HG03432 (cell line): ENCODE measurements at regions not wholly inside any gene's neighbourhood (a gene's known extent, or its start where the extent isn't known, plus 50 kb on each side); places are given as distances from the start of the nearest gene placed in this dataset.
A peak's percentile ranks its signal among the peaks of the same experiment; 100 is the strongest.
"Not testable (repeated sequence)": the region's sequence is repeated elsewhere in the genome, so short reads cannot be mapped to it uniquely, and the experiment has no call there.

Experiments
- ATAC-seq: cut with Tn5 transposase; IDR thresholded peaks from one replicate; pipeline ENCODE4 v1.9.1; 2021; ENCODE audit warnings: mild to moderate bottlenecking, moderate library complexity; ENCODE audit not compliant: unreplicated experiment

DNA sequence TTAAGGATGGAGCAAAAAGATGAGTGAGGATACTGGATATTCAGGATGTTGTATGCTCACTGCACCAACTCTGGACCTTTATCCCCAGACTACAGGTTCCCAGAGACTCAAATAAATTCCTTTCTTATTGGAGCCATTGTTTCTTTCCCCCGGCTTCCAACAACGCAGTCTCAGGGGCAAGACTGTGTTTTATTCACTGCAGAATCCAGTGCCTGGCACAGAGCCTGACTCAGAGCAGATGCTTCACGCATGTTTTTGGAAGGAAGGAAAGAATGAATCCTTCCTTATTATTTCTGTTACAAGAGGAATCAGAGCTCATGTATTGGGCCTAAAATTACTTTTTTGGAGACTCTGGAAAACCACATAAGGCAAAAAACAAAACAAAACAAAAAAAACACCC, 96.0 kb upstream of the VGLL4 start:
- ATAC-seq = no peak

- no peak for ATAC-seq
Observed at GRCh38 chr3:11739123-11739522, 95.4 kb upstream of the VGLL4 start.

DNA sequence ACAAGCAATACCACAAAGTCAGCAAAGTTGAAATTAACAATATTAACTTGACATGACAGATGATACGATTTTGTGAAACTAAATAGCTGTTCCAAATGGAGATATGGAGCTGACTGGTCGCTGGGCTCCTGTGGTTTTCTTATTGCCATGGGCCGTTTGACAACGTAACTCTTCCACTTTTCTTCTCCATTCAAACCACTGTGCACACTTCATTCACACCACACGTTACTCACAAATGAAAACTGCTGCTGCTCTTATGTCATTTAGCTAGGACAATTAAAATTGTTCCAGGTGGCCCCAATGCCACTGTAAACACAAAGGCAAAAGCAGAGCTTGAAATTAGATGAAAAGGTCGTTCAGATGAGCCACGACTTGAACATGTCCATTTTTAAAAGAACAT, 94.0 kb upstream of the VGLL4 start:
- no peak for ATAC-seq

- no peak for ATAC-seq
Observed at GRCh38 chr3:11736136-11736833, 92.6 kb upstream of the VGLL4 start.

GRCh38 chr3:11735638-11736037, 91.9 kb upstream of the VGLL4 start:
- no peak for ATAC-seq

DNA sequence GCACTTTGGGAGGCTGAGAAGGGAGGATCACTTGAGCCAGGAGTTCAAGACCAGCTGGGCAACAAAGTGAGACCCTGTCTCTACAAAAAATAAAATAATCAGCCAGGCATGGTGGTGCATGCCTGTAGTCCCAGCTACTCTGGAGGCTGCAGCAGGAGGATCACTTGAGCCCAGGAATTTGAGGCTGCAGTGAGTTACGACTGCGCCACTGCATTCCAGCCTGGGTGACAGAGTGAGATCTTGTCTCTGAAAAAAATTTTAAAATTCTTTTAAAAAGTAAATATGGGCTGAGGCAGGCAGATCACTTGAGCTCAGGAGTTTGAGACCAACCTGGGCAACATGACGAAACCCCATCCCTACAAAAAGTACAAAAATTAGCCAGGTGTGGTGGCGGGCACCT, 91.4 kb upstream of the VGLL4 start:
- ATAC-seq = not testable (repeated sequence)

DNA sequence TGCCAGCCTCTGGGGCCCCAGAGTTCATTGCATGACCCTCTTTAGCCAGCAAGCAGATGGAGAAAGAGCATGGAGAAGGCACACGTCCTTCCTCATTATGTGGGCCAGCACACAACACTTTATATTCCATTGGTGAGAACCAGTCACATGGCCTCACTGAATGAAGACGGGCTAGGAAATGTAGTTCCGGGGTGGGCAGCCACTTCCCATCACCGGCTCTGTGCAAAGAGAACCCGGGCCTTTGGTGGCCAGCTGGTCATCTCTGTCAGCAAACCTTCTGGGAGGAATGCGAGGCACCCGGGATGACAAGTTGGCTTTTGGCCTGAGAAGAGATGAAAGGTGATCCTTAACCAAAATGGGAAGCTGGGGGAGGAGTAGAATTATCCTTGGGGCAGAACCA, 90.2 kb upstream of the VGLL4 start:
- ATAC-seq = no peak

DNA sequence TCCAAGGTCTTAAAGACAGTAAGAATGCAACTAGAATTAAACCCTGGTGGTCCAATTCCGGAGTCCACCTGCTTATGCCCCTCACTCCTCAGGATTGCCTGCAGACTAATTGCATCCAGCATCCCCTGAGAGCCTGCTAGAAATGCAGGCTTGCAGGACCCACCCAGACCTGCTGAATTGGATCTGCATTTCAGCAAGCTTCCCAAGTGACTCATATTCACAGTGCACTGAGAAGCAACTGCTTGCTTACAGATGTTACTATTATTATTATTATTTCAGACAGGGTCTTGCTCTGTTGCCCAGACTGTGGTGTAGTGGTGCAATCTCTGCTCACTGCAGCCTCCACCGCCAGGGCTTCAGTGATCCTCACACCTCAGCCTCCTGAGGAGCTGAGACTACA, 83.5 kb upstream of the VGLL4 start:
- no peak for ATAC-seq

DNA sequence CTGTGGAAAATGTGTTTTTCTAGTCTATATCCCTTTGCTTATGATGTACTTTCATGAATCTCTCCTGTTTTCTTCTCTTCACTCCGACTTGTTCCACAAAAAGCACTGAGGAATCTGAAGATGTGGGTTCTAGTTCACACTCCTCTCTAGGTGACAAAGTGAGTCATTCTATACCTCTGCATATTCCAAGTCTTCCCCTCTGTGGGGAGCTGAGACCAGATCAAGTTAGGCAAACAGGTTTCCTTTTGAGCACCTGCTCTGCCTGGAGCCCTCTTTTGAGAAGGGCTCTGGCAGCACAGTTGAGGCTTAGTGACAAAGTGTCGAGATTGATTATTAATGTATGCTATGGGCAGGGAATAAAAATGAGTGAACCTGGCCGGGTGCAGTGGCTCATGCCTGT, 82.4 kb upstream of the VGLL4 start:
- no peak for ATAC-seq

DNA sequence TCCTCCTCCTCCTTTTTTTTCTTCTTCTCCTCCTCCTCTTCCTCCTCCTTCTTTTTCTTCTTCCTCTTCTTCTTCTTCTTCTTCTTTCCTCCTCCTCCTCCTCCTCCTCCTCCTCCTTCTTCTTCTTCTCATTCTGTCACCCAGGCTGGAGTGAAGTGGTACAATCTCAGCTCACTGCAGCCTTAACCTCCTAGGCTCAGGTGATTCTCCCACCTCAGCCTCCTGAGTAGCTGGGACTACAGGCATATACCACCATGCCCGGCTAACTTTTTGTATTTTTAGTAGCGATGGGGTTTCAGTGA, 81.6 kb upstream of the VGLL4 start:
- not testable (repeated sequence) for ATAC-seq

DNA sequence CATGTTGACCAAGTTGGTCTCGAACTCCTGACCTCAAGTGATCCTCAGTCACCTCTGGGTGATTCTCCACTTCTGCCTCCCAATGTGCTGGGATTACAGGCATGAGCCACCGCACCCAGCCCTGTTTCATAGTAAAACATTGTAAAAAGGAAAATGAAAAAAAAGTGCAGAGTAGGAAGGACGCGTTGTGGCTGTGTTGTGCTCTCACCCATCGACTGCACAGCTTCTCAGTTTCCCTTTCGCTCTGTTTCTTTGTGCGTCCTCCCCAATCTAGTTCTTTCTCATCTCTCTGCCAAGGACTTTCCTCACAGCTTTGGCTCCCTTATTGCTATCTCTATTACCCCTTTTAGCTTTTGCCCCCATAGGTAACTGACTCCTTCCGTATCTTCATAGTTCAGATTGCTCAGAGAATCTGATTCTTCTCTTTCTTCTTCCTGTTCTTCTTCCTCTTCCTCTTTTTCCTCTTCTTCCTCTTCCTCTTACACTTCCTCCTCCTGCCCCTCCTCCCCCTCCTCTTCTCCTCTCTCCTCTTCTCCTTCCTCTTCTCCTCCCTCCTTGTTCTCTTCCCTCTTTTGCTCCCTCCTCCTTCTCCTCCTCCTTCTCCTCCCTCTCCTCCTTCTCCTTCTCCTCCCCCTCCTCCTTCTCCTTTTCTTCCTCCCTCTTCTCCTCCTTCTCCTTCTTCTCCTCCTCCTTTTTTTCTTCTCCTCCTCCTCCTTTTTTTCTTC, 81.1 kb upstream of the VGLL4 start:
- peak; percentile 49 for ATAC-seq

DNA sequence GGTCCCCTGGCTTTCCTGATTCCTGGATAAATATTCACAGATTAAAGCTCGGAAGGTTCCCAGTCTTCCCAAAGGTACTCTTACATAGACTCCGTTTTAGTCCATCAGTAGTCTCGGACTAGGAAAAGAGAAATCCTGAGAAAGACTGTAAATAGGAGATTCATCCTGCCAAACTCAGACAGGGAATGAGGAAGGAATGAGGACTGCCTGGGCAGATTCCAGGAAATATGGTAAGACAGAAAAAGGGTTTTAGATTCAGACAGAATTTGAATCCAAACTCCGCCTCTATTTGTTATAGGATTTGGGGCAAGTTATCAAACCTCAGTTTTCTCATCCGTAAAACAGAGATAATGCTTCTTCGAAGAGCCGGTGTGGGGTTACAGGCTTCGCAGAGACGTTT, 77.8 kb upstream of the VGLL4 start:
- no peak for ATAC-seq

GRCh38 chr3:11720917-11721411, 77.2 kb upstream of the VGLL4 start:
- ATAC-seq = no peak

DNA sequence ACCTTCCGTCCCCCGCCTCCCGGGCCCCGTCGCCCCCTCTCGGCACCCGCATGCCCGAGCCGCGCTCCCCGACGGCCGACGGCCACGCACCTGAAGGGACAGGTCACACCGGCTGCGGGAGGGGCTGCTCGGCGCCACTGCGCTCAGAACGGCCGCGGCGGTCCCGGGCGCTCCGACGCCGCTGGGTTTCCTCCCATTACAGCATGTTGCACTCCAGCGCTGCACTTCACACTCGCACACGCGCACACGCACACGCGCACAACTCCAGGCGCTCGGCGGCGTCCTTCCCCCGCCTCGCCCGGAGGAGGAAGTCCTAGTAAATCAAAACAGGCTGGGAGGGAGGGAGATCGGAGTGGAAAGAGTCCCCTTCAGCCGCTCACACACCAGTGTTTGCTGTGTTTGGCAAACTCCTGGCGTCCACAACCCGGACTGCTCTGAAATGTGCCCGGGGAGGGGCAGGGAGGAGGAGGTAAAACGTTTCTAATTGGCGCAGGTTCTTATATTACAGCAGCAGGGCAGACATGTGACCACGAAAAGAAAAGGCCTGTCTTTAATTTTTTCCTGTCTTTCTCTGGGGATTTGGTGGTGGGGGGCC, 76.7 kb upstream of the VGLL4 start:
- ATAC-seq = peak; percentile 35

GRCh38 chr3:11719406-11720303, 75.9 kb upstream of the VGLL4 start:
- ATAC-seq = peak; percentile 78

DNA sequence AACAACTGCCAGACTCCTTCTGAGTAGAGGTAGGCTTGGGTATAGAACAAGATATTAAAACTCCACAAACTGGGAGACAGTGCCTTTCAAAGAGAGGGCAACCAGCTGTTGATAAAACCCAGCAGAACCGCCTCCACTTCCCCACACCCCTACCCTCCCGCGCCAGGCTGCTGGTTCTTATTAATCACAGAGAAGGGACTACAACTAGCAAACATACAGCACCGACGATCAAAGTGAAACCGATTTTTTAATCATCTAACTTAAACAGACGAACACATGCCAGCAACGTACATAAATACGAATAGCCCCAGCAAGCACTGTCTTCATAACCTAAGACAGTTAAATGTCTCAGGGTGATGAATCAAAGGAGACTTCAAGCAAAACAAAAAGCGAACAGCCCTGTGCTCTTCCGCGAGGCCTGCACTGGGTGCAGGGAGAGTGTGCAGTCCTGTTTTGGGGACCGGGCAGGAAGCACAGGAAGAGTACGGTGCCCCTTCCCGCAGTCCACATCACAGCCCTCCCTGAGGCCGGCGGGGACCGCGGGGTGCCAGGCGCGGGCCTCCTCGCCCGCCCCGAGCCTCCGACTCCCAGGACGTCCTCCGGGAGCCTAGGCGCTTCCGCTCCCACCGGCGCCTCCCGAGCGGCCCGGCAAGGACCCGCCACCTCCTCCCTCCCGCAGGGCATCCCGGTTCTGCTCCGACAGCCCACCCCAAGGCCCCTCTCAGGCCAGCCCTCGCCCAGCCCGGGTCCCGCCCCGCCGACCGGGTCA, 75.1 kb upstream of the VGLL4 start:
- peak; percentile 23 for ATAC-seq

- ATAC-seq = peak; percentile 9
Observed at GRCh38 chr3:11717768-11718636, 74.3 kb upstream of the VGLL4 start.

GRCh38 chr3:11717301-11717700, 73.6 kb upstream of the VGLL4 start:
- ATAC-seq = no peak

- no peak for ATAC-seq
Observed at GRCh38 chr3:11716573-11717290, 73.0 kb upstream of the VGLL4 start.
